ENCODE measurements at regions not wholly inside any gene's neighbourhood (a gene's known extent, or its start where the extent isn't known, plus 50 kb on each side); places are given as distances from the start of the nearest gene placed in this dataset.

DNA sequence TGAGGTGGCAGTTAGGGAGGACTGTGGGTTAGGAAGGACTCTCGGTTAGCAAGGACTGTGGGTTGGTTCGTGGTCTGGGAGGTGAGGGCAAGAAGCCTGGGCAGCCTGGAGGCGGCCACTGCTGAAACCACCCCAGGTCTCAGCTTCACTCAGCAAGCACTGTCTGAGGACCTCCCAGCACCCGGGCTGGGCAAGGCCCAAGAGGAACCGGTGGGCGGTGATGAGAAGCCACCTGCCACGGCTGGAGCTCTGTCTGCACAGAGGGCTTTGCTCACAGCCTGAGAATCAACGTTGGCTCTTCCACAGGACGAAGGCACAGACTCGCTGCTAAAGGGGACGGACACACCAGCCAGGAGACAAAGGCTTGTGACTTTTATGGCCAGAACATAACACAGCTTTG lies 69.3 kb downstream of the DACT2 start:
- Mint-ChIP-seq H3K9me3 (peaks cover 0 to 9% (median 2%) of the 10 kb centered on the region in 7 donors), H3K4me3 (no peak overlapping the region), H3K27me3 (ENCODE audit: low read depth in 3 of 3) (peaks cover 1 to 6% (median 6%) of the 10 kb centered on the region in 3 donors), H3K36me3 (no peaks in the 10 kb centered on the region), H3K4me1 (no peaks in the 10 kb centered on the region), H3K27ac (peak overlapping the region in 1 of 7 donors; percentile 53)
- intact Hi-C loops (cut with micrococcal nuclease): no loop called here
- Histone ChIP-seq H3K9ac (ENCODE audit: insufficient read depth, low read length, poor library complexity, severe bottlenecking) (no peak overlapping the region), H3K4me1 (ENCODE audit: control insufficient read depth in 1 of 2, insufficient read depth in 2 of 2, low read length in 2 of 2) (no peaks in the 10 kb centered on the region), H3K4me3 (replicated peaks in 1 of 3; ENCODE audit: low read depth in 2 of 3, low read length in 3 of 3) (no peak overlapping the region), H3K36me3 (replicated peaks in 1 of 2; ENCODE audit: control insufficient read depth in 1 of 2, insufficient read depth in 2 of 2, low read length in 2 of 2) (no peaks in the 10 kb centered on the region), H2AFZ (ENCODE audit: insufficient read depth, low read depth, low read length, poor library complexity, severe bottlenecking) (no peak overlapping the region), H3K27ac (ENCODE audit: low read depth in 1 of 2, low read length in 2 of 2) (no peak overlapping the region), H3K9me3 (replicated peaks in 1 of 2; ENCODE audit: control insufficient read depth in 1 of 2, insufficient read depth in 1 of 2, low read length in 2 of 2) (peaks cover 0 to under 1% of the 10 kb centered on the region in 2 donors), H3K4me2 (replicated peaks; ENCODE audit: extremely low read depth, low read length, poor library complexity, severe bottlenecking) (no peak overlapping the region), H3K27me3 (ENCODE audit: control insufficient read depth in 2 of 2, insufficient read depth in 2 of 2, low read length in 2 of 2) (no peaks in the 10 kb centered on the region), H4K20me1 (ENCODE audit: insufficient read depth, low read length) (no peaks in the 10 kb centered on the region), H3K79me2 (ENCODE audit: insufficient read depth, low read length) (no peaks in the 10 kb centered on the region)
- 97% methylated on average over 11 of the region's 11 CpGs for WGBS (ENCODE audit: insufficient coverage)
- no peak for DNase-seq
- no peak for TF ChIP-seq CTCF (IDR thresholded peaks at IDR 0.05)

- Mint-ChIP-seq H3K36me3 (no peaks in the 10 kb centered on the region), H3K9me3 (peaks cover 0 to 6% (median 2%) of the 10 kb centered on the region in 7 donors), H3K4me3 (no peak overlapping the region), H3K27me3 (ENCODE audit: low read depth in 3 of 3) (peaks cover 1 to 6% (median 6%) of the 10 kb centered on the region in 3 donors), H3K4me1 (no peaks in the 10 kb centered on the region), H3K27ac (peak overlapping the region in 1 of 7 donors; percentile 53)
- no peaks in the 10 kb centered on the region for H3K79me2 ChIP-seq (ENCODE audit: insufficient read depth, low read length)
- H2AFZ ChIP-seq (ENCODE audit: insufficient read depth, low read depth, low read length, poor library complexity, severe bottlenecking): no peak overlapping the region
- DNase-seq: no peak
- no peaks in the 10 kb centered on the region for H3K36me3 ChIP-seq (replicated peaks in 1 of 2; ENCODE audit: control insufficient read depth in 1 of 2, insufficient read depth in 2 of 2, low read length in 2 of 2)
- no peaks in the 10 kb centered on the region for H4K20me1 ChIP-seq (ENCODE audit: insufficient read depth, low read length)
- no peak overlapping the region for H3K27ac ChIP-seq (ENCODE audit: low read depth in 1 of 2, low read length in 2 of 2)
- H3K9ac ChIP-seq (ENCODE audit: insufficient read depth, low read length, poor library complexity, severe bottlenecking): no peak overlapping the region
- H3K4me1 ChIP-seq (ENCODE audit: control insufficient read depth in 1 of 2, insufficient read depth in 2 of 2, low read length in 2 of 2): no peaks in the 10 kb centered on the region
- H3K9me3 ChIP-seq (replicated peaks in 1 of 2; ENCODE audit: control insufficient read depth in 1 of 2, insufficient read depth in 1 of 2, low read length in 2 of 2): no peaks in the 10 kb centered on the region
- H3K4me3 ChIP-seq (replicated peaks in 1 of 3; ENCODE audit: low read depth in 2 of 3, low read length in 3 of 3): no peak overlapping the region
- H3K27me3 ChIP-seq (ENCODE audit: control insufficient read depth in 2 of 2, insufficient read depth in 2 of 2, low read length in 2 of 2): no peaks in the 10 kb centered on the region
- no peak for TF ChIP-seq CTCF (IDR thresholded peaks at IDR 0.05)
- H3K4me2 ChIP-seq (replicated peaks; ENCODE audit: extremely low read depth, low read length, poor library complexity, severe bottlenecking): no peak overlapping the region
- 88% methylated on average over 13 of the region's 13 CpGs for WGBS (ENCODE audit: insufficient coverage)
- intact Hi-C loops (cut with micrococcal nuclease): no loop called here
These were observed 69.8 kb downstream of the DACT2 start for GRCh38 chr6:168249746-168250145.

Measured in CD14-positive monocyte (primary cell).